RWPE2 (cell line): ENCODE measurements at regions not wholly inside any gene's neighbourhood (a gene's known extent, or its start where the extent isn't known, plus 50 kb on each side); places are given as distances from the start of the nearest gene placed in this dataset.
"Not testable (repeated sequence)": the region's sequence is repeated elsewhere in the genome, so short reads cannot be mapped to it uniquely, and the experiment has no call there.

Experiments used
- ATAC-seq: fragments of 200-7000 bp; cut with Tn5 transposase; 3 replicates; pipeline ENCODE4 v1.9.1; 2021; ENCODE audit warnings: low read depth
- DNase-seq: peaks from one replicate; pipeline ENCODE4 v3.0.0-alpha.2; 2020; ENCODE audit warnings: low spot score
- H3K27ac ChIP-seq: fragments of 450-650 bp; 2 replicates; pipeline ENCODE4 v1.5.1; 2017; ENCODE audit warnings: mild to moderate bottlenecking; ENCODE audit not compliant: poor library complexity, severe bottlenecking
- H3K27me3 ChIP-seq: fragments of 250-450 bp; sonication (Bioruptor Pico); 2 replicates; pipeline ENCODE4 v1.5.1; 2021; ENCODE audit warnings: mild to moderate bottlenecking, moderate library complexity; ENCODE audit not compliant: insufficient read depth, poor library complexity, severe bottlenecking
- H3K36me3 ChIP-seq: fragments of 250-450 bp; sonication (Bioruptor Pico); 2 replicates; pipeline ENCODE4 v1.5.1; 2020; ENCODE audit warnings: low read depth, mild to moderate bottlenecking, moderate library complexity
- H3K4me1 ChIP-seq: fragments of 250-450 bp; sonication (Bioruptor Pico); 2 replicates; pipeline ENCODE4 v1.5.1; 2021; ENCODE audit warnings: mild to moderate bottlenecking, moderate library complexity; ENCODE audit not compliant: insufficient read depth, poor library complexity, severe bottlenecking
- H3K4me3 ChIP-seq: fragments of 250-450 bp; sonication (Bioruptor Pico); 2 replicates; pipeline ENCODE4 v1.5.1; 2021; ENCODE audit warnings: mild to moderate bottlenecking, moderate library complexity; ENCODE audit not compliant: severe bottlenecking
- H3K9me3 ChIP-seq: fragments of 250-450 bp; sonication (Bioruptor Pico); 2 replicates; pipeline ENCODE4 v1.5.1; 2021; ENCODE audit warnings: mild to moderate bottlenecking, moderate library complexity; ENCODE audit not compliant: severe bottlenecking
- CTCF ChIP-seq: fragments of 450-650 bp; IDR thresholded peaks from one replicate; pipeline ENCODE4 v1.5.1; 2017; ENCODE audit warnings: mild to moderate bottlenecking, moderate library complexity; ENCODE audit not compliant: poor library complexity, severe bottlenecking

GRCh38 chr5:124962735-124963134 is 216.3 kb upstream of the ZNF608 start:
- Histone ChIP-seq H3K9me3 (no peaks in the 10 kb centered on the region), H3K27me3 (no peaks in the 10 kb centered on the region), H3K27ac (no peak overlapping the region), H3K36me3 (no peaks in the 10 kb centered on the region), H3K4me3 (no peak overlapping the region), H3K4me1 (peaks cover 6% of the 10 kb centered on the region)
- no peak for ATAC-seq
- TF ChIP-seq CTCF: no peak
- no peak for DNase-seq

GRCh38 chr5:124963236-124963919 is 216.9 kb upstream of the ZNF608 start:
- DNase-seq (no peak), ATAC-seq (peak; percentile 84)
- Histone ChIP-seq H3K4me3 (no peak overlapping the region), H3K4me1 (peaks cover 6% of the 10 kb centered on the region), H3K36me3 (no peaks in the 10 kb centered on the region), H3K27me3 (no peaks in the 10 kb centered on the region), H3K9me3 (no peaks in the 10 kb centered on the region), H3K27ac (no peak overlapping the region)
- TF ChIP-seq CTCF: no peak

GRCh38 chr5:124966741-124967140 is 220.3 kb upstream of the ZNF608 start:
- not testable (repeated sequence) for H3K36me3 ChIP-seq, H3K27me3 ChIP-seq, H3K4me3 ChIP-seq, H3K9me3 ChIP-seq, ATAC-seq, DNase-seq, H3K27ac ChIP-seq, H3K4me1 ChIP-seq

- ATAC-seq, H3K27ac ChIP-seq, H3K4me3 ChIP-seq, H3K36me3 ChIP-seq, H3K4me1 ChIP-seq, H3K9me3 ChIP-seq, DNase-seq, H3K27me3 ChIP-seq: not testable (repeated sequence)
Observed at GRCh38 chr5:124970381-124970780, 223.9 kb upstream of the ZNF608 start.

GRCh38 chr5:124972703-124973102 is 226.3 kb upstream of the ZNF608 start:
- TF ChIP-seq CTCF: no peak
- no peaks in the 10 kb centered on the region for H3K27me3 ChIP-seq
- H3K27ac ChIP-seq: no peak overlapping the region
- no peak overlapping the region for H3K4me3 ChIP-seq
- H3K4me1 ChIP-seq: no peaks in the 10 kb centered on the region
- DNase-seq: no peak
- no peak for ATAC-seq
- H3K36me3 ChIP-seq: no peaks in the 10 kb centered on the region
- no peaks in the 10 kb centered on the region for H3K9me3 ChIP-seq

GRCh38 chr5:124973661-124974060 is 227.2 kb upstream of the ZNF608 start:
- Histone ChIP-seq H3K4me3 (no peak overlapping the region), H3K27ac (no peak overlapping the region), H3K9me3 (no peaks in the 10 kb centered on the region), H3K27me3 (no peaks in the 10 kb centered on the region), H3K36me3 (no peaks in the 10 kb centered on the region), H3K4me1 (no peaks in the 10 kb centered on the region)
- TF ChIP-seq CTCF: no peak
- no peak for ATAC-seq
- no peak for DNase-seq
